Spleen (tissue), 7 donors: ENCODE measurements at regions not wholly inside any gene's neighbourhood (a gene's known extent, or its start where the extent isn't known, plus 50 kb on each side); places are given as distances from the start of the nearest gene placed in this dataset.

Source experiments
- POLR2A ChIP-seq, 3 donors: fragments of 450-650 bp; IDR thresholded peaks; one replicate each; pipeline ENCODE4 v1.5.1; 2017; ENCODE audit warnings: antibody characterized with exemption in 3 of 3, mild to moderate bottlenecking in 1 of 3
- POLR2AphosphoS5 ChIP-seq, 3 donors: sonication (generic); formaldehyde crosslinking; IDR thresholded peaks; one replicate each; pipeline ENCODE4 v1.5.1; 2017; ENCODE audit warnings: antibody characterized with exemption in 3 of 3
- TF ChIP-seq, protein P1 (sequence below), 11 experiments: fragments of 200-600 bp in 7 of 11; fragments of 450-650 bp in 4 of 11; sonication (generic) in 4 of 11; IDR thresholded peaks in 8 of 11; conservative IDR thresholded peaks in 3 of 11; 1 replicate in 7 of 11; 2 replicates in 4 of 11; pipeline versions ENCODE4 v1.4.0 to v1.8.0; 2016 to 2021; ENCODE audit warnings: antibody characterized with exemption in 11 of 11, inconsistent platforms in 4 of 11, mild to moderate bottlenecking in 1 of 11
- donor health status: DM: no; HTN: no; CAD: no; lungs with moderate emphysema.
- donor health status: DM: no; HTN: no; CAD: no.
- donor health status: DM: no; HTN: no; CAD: no.

DNA sequence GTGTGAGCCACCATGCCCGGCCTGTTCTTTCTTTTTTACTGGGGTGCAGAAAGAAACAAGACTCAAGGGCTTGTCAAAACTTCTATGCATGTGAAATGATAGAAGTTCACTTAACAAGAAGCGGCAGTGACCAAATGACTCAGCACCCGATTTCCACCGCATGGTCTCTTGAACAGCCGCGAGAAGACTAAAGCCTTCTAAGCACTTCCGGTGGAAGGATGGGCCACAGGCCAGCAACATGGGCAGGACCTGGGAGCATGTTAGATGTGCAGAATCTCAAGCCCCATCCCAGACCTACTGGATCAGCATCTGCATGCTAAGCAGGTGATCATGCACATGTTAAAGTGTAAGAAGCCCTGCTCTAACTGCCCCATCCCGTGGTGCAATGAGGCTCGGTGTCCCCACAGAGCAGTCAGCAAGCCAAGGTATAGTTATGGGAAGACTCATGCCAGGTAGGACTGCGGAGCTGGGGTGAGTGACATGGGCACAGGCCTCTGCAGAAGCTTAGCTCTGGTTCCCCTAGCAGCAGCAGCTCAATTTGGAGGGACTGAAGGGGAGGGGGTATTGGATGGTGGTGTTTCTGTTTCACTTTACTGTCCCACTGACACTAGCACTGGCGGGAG is 88.5 kb upstream of the HNF1B start:
- TF ChIP-seq POLR2A (IDR thresholded peaks at IDR 0.05) (no peak), POLR2AphosphoS5 (IDR thresholded peaks at IDR 0.05) (no peak)
- TF ChIP-seq, protein P1, sequence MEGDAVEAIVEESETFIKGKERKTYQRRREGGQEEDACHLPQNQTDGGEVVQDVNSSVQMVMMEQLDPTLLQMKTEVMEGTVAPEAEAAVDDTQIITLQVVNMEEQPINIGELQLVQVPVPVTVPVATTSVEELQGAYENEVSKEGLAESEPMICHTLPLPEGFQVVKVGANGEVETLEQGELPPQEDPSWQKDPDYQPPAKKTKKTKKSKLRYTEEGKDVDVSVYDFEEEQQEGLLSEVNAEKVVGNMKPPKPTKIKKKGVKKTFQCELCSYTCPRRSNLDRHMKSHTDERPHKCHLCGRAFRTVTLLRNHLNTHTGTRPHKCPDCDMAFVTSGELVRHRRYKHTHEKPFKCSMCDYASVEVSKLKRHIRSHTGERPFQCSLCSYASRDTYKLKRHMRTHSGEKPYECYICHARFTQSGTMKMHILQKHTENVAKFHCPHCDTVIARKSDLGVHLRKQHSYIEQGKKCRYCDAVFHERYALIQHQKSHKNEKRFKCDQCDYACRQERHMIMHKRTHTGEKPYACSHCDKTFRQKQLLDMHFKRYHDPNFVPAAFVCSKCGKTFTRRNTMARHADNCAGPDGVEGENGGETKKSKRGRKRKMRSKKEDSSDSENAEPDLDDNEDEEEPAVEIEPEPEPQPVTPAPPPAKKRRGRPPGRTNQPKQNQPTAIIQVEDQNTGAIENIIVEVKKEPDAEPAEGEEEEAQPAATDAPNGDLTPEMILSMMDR (IDR thresholded peaks at IDR 0.05 in 8 of 11, conservative IDR thresholded peaks at IDR 0.05 in 3 of 11), result no peak
